CD4-positive, alpha-beta T cell treated with Interleukin-4 for 4 hours (primary cell): ENCODE measurements at regions not wholly inside any gene's neighbourhood (a gene's known extent, or its start where the extent isn't known, plus 50 kb on each side); places are given as distances from the start of the nearest gene placed in this dataset.

Experiments used
- DNase-seq: peaks from one replicate; pipeline ENCODE4 v3.0.0-alpha.2; 2020

- DNase-seq: no peak
Observed at GRCh38 chr10:128629111-128630096, 503.2 kb upstream of the MKI67 start.

GRCh38 chr10:128630787-128631252 lies 504.6 kb upstream of the MKI67 start:
- no peak for DNase-seq

GRCh38 chr10:128631801-128632241 lies 505.6 kb upstream of the MKI67 start:
- no peak for DNase-seq

- DNase-seq: no peak
Observed at GRCh38 chr10:128632694-128633093, 506.5 kb upstream of the MKI67 start.

DNA sequence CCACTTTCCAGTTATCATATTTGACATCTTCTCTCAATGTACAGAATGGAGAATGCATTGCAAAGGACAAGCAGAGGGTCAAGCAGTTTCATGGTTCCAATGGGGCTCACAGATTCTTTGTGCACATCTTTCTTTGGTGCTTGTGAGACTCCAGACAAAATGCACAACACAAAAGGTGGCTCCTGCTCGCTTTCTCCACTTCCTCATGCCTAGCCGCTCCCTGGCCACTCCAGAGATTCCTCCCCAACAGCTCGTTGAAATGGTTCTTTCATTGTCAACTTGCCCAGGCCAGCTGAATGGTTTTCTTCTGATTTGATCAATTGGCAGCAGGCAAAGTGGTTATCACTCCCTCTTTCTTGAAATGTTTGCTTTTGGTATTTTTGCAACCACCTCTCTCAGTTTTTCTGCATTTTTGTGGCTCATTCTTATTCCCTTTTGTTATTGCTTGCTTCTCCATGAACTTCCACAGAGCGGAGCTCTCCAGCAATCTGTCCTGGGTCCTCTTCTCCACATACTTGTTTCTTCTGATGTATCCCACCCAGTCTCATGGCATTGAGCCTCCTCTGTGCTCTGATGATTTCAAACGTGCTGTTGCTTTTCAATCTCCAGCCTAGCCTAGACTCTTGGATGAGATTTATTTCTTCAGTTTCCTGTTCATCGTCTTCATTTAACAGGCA lies 507.8 kb upstream of the MKI67 start:
- DNase-seq: no peak

DNA sequence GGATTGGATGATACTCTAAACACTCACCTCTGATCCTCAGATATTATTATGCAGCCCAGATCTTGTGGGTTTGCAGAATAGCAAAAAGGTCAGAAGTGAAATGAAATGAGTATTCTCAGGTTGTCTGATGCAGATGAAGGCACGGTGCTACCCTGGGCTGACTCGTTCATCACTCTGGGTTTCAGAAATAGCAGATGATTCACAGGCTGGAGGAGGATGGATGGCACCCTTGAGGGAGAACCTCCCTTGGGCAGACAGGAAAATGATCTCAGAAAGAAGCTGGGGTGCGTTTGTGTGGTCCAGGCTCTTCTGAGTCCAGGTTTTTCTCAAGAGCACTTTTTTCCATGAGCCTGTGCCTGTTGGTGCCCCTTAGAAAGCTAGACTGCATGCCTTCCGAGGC lies 515.8 kb upstream of the MKI67 start:
- no peak for DNase-seq

DNA sequence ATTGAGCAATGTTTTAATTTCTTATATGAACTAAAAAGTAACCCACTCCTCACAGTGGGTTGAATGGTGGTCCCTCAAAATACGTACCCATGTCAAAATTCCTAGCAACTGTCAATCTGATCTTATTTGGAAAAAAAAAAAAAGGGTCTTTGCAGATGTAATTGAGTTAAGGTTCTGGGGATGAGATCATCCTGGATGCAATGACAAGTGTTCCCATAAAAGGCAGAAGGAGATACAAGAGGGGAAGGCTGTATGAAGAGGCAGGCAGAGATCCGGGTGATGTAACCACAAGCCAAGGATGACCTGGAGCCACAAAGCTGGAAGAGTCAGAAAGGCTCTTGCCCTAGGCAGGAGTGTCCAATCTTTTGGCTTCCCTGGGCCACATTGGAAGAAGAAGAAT lies 516.3 kb upstream of the MKI67 start:
- DNase-seq: no peak

- no peak for DNase-seq
Observed at GRCh38 chr10:128643658-128644057, 517.4 kb upstream of the MKI67 start.

- DNase-seq: no peak
Observed at GRCh38 chr10:128645486-128645885, 519.3 kb upstream of the MKI67 start.

GRCh38 chr10:128646956-128647355 lies 520.7 kb upstream of the MKI67 start:
- no peak for DNase-seq

- no peak for DNase-seq
Observed at GRCh38 chr10:128657548-128657947, 531.3 kb upstream of the MKI67 start.

- DNase-seq: no peak
Observed at GRCh38 chr10:128660726-128661125, 534.5 kb upstream of the MKI67 start.

GRCh38 chr10:128661404-128662197 lies 535.4 kb upstream of the MKI67 start:
- no peak for DNase-seq

- DNase-seq: no peak
Observed at GRCh38 chr10:128662520-128662919, 536.3 kb upstream of the MKI67 start.

GRCh38 chr10:128664729-128665128 lies 538.5 kb upstream of the MKI67 start:
- DNase-seq: no peak

GRCh38 chr10:128675405-128675804 lies 549.2 kb upstream of the MKI67 start:
- no peak for DNase-seq

DNA sequence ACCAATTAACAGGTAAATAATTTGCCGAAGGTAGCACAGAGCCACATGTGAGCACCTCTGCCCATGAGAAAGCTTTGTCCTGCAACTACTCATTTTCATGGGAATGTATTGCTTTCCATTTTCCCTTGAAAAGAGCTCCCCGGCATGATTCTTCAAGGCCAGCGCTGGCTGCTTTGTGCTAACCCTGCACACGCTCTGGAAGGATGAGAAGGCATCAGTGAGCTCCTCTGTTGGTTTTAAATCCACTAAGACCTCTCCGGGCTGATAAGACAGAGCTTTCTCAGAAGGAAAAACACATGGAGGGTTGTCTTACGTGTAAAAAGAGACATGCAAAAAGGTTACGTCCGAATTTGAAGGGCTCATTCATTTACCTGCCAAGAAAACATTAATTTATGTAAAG lies 553.9 kb upstream of the MKI67 start:
- no peak for DNase-seq

- DNase-seq: no peak
Observed at GRCh38 chr10:128684215-128684614, 558.0 kb upstream of the MKI67 start.

- no peak for DNase-seq
Observed at GRCh38 chr10:128686630-128687278, 560.5 kb upstream of the MKI67 start.

DNA sequence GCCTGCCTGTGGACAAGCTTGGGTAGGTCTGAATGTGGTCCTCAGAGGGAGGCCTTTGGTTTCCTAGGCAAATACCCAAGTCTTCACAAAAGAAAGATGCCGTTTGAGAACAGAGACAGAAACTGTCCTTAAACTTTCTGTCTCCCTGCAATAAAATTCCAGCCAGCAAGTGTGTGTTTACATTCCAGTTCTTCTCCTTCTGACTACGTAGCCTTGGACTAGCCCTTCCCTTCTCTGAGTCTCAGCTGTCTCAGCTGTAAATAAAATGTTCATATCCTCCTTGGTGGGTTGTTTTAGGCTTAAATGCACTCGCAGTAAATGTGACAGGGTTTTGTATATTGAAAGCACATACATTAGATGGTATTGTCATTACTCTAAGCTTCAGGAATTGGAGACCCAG lies 561.2 kb upstream of the MKI67 start:
- DNase-seq: no peak

DNA sequence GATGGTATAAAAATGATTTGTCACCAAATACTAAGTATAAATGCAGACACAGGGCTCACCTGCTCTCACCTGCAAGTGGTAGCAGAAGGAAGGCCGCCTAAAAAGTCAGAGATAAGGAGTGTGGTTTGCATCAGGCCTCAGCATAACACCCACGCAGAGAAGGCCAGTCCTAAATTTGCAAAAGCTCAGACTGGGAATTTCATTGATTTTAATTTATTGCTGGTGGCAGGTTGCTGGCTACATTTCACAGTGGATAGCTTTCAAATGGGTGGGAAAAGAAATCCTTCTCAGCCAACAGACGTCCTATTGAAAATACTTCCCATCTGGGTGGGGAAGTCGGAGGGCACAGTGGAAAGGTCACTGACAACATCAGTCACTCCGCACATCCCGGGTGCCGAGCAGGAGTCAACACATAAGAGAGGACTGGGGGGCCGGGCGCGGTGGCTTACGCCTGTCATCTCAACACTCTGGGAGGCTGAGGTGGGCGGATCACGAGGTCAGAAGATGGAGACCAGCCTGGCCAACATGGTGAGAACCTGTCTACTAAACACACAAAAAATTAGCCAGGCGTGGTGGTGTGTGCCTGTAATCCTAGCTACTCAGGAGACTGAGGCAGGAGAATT lies 561.8 kb upstream of the MKI67 start:
- no peak for DNase-seq

GRCh38 chr10:128689667-128690066 lies 563.4 kb upstream of the MKI67 start:
- DNase-seq: no peak
